ENCODE measurements at regions not wholly inside any gene's neighbourhood (a gene's known extent, or its start where the extent isn't known, plus 50 kb on each side); places are given as distances from the start of the nearest gene placed in this dataset.

- Mint-ChIP-seq H3K27ac (no peak overlapping the region), H3K4me3 (no peak overlapping the region), H3K4me1 (no peaks in the 10 kb centered on the region), H3K36me3 (ENCODE audit: low read depth) (no peaks in the 10 kb centered on the region), H3K9me3 (ENCODE audit: low read depth) (peaks cover 2% of the 10 kb centered on the region), H3K27me3 (no peaks in the 10 kb centered on the region)
- ATAC-seq (no peak), DNase-seq (no peak)
- intact Hi-C loops (cut with DNase I, micrococcal nuclease), result no loop called here
- POLR2A ChIA-PET, result no interaction called here
- CTCF ChIA-PET, result no interaction called here
Measured at GRCh38 chrX:14266705-14267104, 237.0 kb upstream of the GEMIN8 start.

- ATAC-seq (no peak), DNase-seq (no peak)
- POLR2A ChIA-PET, result no interaction called here
- CTCF ChIA-PET, result no interaction called here
- Mint-ChIP-seq H3K36me3 (ENCODE audit: low read depth) (no peaks in the 10 kb centered on the region), H3K4me3 (no peak overlapping the region), H3K27me3 (no peaks in the 10 kb centered on the region), H3K4me1 (no peaks in the 10 kb centered on the region), H3K9me3 (ENCODE audit: low read depth) (no peaks in the 10 kb centered on the region), H3K27ac (no peak overlapping the region)
- intact Hi-C loops (cut with DNase I, micrococcal nuclease), result no loop called here
Measured at GRCh38 chrX:14243823-14244222, 214.1 kb upstream of the GEMIN8 start.

GRCh38 chrX:14235004-14235403 lies 205.3 kb upstream of the GEMIN8 start:
- Mint-ChIP-seq H3K4me1 (no peaks in the 10 kb centered on the region), H3K27ac (no peak overlapping the region), H3K9me3 (ENCODE audit: low read depth) (peaks cover 2% of the 10 kb centered on the region), H3K4me3 (no peak overlapping the region), H3K36me3 (ENCODE audit: low read depth) (no peaks in the 10 kb centered on the region), H3K27me3 (no peaks in the 10 kb centered on the region)
- intact Hi-C loops (cut with DNase I, micrococcal nuclease), result no loop called here
- no peak for ATAC-seq
- DNase-seq, result no peak
- CTCF ChIA-PET, result no interaction called here
- POLR2A ChIA-PET, result no interaction called here

GRCh38 chrX:14232688-14233087 lies 203.0 kb upstream of the GEMIN8 start:
- ATAC-seq (no peak), DNase-seq (no peak)
- no peaks in the 10 kb centered on the region for H3K36me3 Mint-ChIP-seq (ENCODE audit: low read depth)
- peaks cover 4% of the 10 kb centered on the region for H3K9me3 Mint-ChIP-seq (ENCODE audit: low read depth)
- intact Hi-C loops (cut with DNase I, micrococcal nuclease), result no loop called here
- POLR2A ChIA-PET, result no interaction called here
- no peak overlapping the region for H3K27ac Mint-ChIP-seq
- CTCF ChIA-PET, result interaction anchor here (0.5 kb wide), 1 partner anchor 365 kb away, joined by 3 read pairs; no protein-coding TSS in a partner anchor
- no peak overlapping the region for H3K4me3 Mint-ChIP-seq
- no peaks in the 10 kb centered on the region for H3K4me1 Mint-ChIP-seq
- no peaks in the 10 kb centered on the region for H3K27me3 Mint-ChIP-seq

- DNase-seq (no peak), ATAC-seq (no peak)
- Mint-ChIP-seq H3K4me3 (no peak overlapping the region), H3K27me3 (no peaks in the 10 kb centered on the region), H3K36me3 (ENCODE audit: low read depth) (no peaks in the 10 kb centered on the region), H3K4me1 (no peaks in the 10 kb centered on the region), H3K9me3 (ENCODE audit: low read depth) (peaks cover 2% of the 10 kb centered on the region), H3K27ac (no peak overlapping the region)
- POLR2A ChIA-PET, result no interaction called here
- CTCF ChIA-PET, result no interaction called here
- intact Hi-C loops (cut with DNase I, micrococcal nuclease), result no loop called here
Measured at GRCh38 chrX:14228611-14229010, 198.9 kb upstream of the GEMIN8 start.

- POLR2A ChIA-PET, result no interaction called here
- H3K27ac Mint-ChIP-seq, result no peak overlapping the region
- intact Hi-C loops (cut with DNase I, micrococcal nuclease), result no loop called here
Measured at GRCh38 chrX:14220386-14220944, 190.8 kb upstream of the GEMIN8 start.

GRCh38 chrX:14209034-14209433 lies 179.3 kb upstream of the GEMIN8 start:
- no peak overlapping the region for H3K4me3 Mint-ChIP-seq
- H3K27me3 Mint-ChIP-seq, result no peaks in the 10 kb centered on the region
- ATAC-seq (no peak), DNase-seq (no peak)
- POLR2A ChIA-PET, result no interaction called here
- no peak overlapping the region for H3K27ac Mint-ChIP-seq
- H3K36me3 Mint-ChIP-seq (ENCODE audit: low read depth), result no peaks in the 10 kb centered on the region
- intact Hi-C loops (cut with DNase I, micrococcal nuclease), result no loop called here
- CTCF ChIA-PET, result no interaction called here
- no peaks in the 10 kb centered on the region for H3K4me1 Mint-ChIP-seq
- no peaks in the 10 kb centered on the region for H3K9me3 Mint-ChIP-seq (ENCODE audit: low read depth)

More at GRCh38 chrX:14220386-14220944, 190.8 kb upstream of the GEMIN8 start:
- CTCF ChIA-PET, result no interaction called here
- no peaks in the 10 kb centered on the region for H3K9me3 Mint-ChIP-seq (ENCODE audit: low read depth)
- no peak overlapping the region for H3K4me3 Mint-ChIP-seq
- ATAC-seq (no peak), DNase-seq (no peak)
- H3K36me3 Mint-ChIP-seq (ENCODE audit: low read depth), result no peaks in the 10 kb centered on the region
- H3K4me1 Mint-ChIP-seq, result no peaks in the 10 kb centered on the region
- no peaks in the 10 kb centered on the region for H3K27me3 Mint-ChIP-seq

- intact Hi-C loops (cut with DNase I, micrococcal nuclease), result no loop called here
- no peaks in the 10 kb centered on the region for H3K4me1 Mint-ChIP-seq
- ChIA-PET POLR2A (no interaction called here), CTCF (interaction anchor here (0.5 kb wide), 1 partner anchor 14 kb away, joined by 3 read pairs; no protein-coding TSS in a partner anchor)
- H3K27ac Mint-ChIP-seq, result no peak overlapping the region
- no peak overlapping the region for H3K4me3 Mint-ChIP-seq
- H3K27me3 Mint-ChIP-seq, result no peaks in the 10 kb centered on the region
- no peaks in the 10 kb centered on the region for H3K36me3 Mint-ChIP-seq (ENCODE audit: low read depth)
- no peaks in the 10 kb centered on the region for H3K9me3 Mint-ChIP-seq (ENCODE audit: low read depth)
- DNase-seq (no peak), ATAC-seq (no peak)
Measured at GRCh38 chrX:14194711-14195110, 165.0 kb upstream of the GEMIN8 start.

GRCh38 chrX:14193547-14193946 lies 163.9 kb upstream of the GEMIN8 start:
- intact Hi-C loops (cut with DNase I, micrococcal nuclease), result no loop called here
- H3K4me3 Mint-ChIP-seq, result no peak overlapping the region
- ChIA-PET POLR2A (no interaction called here), CTCF (no interaction called here)
- no peak overlapping the region for H3K27ac Mint-ChIP-seq
- DNase-seq (no peak), ATAC-seq (no peak)
- no peaks in the 10 kb centered on the region for H3K9me3 Mint-ChIP-seq (ENCODE audit: low read depth)
- no peaks in the 10 kb centered on the region for H3K4me1 Mint-ChIP-seq
- H3K27me3 Mint-ChIP-seq, result no peaks in the 10 kb centered on the region
- H3K36me3 Mint-ChIP-seq (ENCODE audit: low read depth), result no peaks in the 10 kb centered on the region

- H3K36me3 Mint-ChIP-seq (ENCODE audit: low read depth), result no peaks in the 10 kb centered on the region
- ChIA-PET POLR2A (no interaction called here), CTCF (no interaction called here)
- ATAC-seq (no peak), DNase-seq (no peak)
- no peak overlapping the region for H3K4me3 Mint-ChIP-seq
- no peaks in the 10 kb centered on the region for H3K27me3 Mint-ChIP-seq
- H3K9me3 Mint-ChIP-seq (ENCODE audit: low read depth), result no peaks in the 10 kb centered on the region
- H3K27ac Mint-ChIP-seq, result no peak overlapping the region
- H3K4me1 Mint-ChIP-seq, result no peaks in the 10 kb centered on the region
- intact Hi-C loops (cut with DNase I, micrococcal nuclease), result no loop called here
Measured at GRCh38 chrX:14173873-14174272, 144.2 kb upstream of the GEMIN8 start.

- ChIA-PET POLR2A (no interaction called here), CTCF (no interaction called here)
- Mint-ChIP-seq H3K4me1 (no peaks in the 10 kb centered on the region), H3K4me3 (no peak overlapping the region), H3K36me3 (ENCODE audit: low read depth) (no peaks in the 10 kb centered on the region), H3K27ac (no peak overlapping the region), H3K27me3 (no peaks in the 10 kb centered on the region), H3K9me3 (ENCODE audit: low read depth) (no peaks in the 10 kb centered on the region)
- no peak for ATAC-seq
- no peak for DNase-seq
- intact Hi-C loops (cut with DNase I, micrococcal nuclease), result no loop called here
Measured at GRCh38 chrX:14164828-14165227, 135.1 kb upstream of the GEMIN8 start.

GRCh38 chrX:14125462-14125861 lies 95.8 kb upstream of the GEMIN8 start:
- H3K4me1 Mint-ChIP-seq, result no peaks in the 10 kb centered on the region
- no peak overlapping the region for H3K4me3 Mint-ChIP-seq
- ChIA-PET CTCF (no interaction called here), POLR2A (no interaction called here)
- intact Hi-C loops (cut with DNase I, micrococcal nuclease), result no loop called here
- DNase-seq (no peak), ATAC-seq (no peak)
- no peaks in the 10 kb centered on the region for H3K36me3 Mint-ChIP-seq (ENCODE audit: low read depth)
- no peaks in the 10 kb centered on the region for H3K9me3 Mint-ChIP-seq (ENCODE audit: low read depth)
- H3K27ac Mint-ChIP-seq, result no peak overlapping the region
- H3K27me3 Mint-ChIP-seq, result peaks cover 2% of the 10 kb centered on the region

GRCh38 chrX:14124562-14124961 lies 94.9 kb upstream of the GEMIN8 start:
- peaks cover 2% of the 10 kb centered on the region for H3K27me3 Mint-ChIP-seq
- ATAC-seq, result no peak
- no peak for DNase-seq
- H3K9me3 Mint-ChIP-seq (ENCODE audit: low read depth), result no peaks in the 10 kb centered on the region
- no peaks in the 10 kb centered on the region for H3K36me3 Mint-ChIP-seq (ENCODE audit: low read depth)
- no peak overlapping the region for H3K27ac Mint-ChIP-seq
- ChIA-PET POLR2A (no interaction called here), CTCF (interaction anchor here (0.7 kb wide), 1 partner anchor 488 kb away, joined by 3 read pairs; no protein-coding TSS in a partner anchor)
- no peak overlapping the region for H3K4me3 Mint-ChIP-seq
- intact Hi-C loops (cut with DNase I, micrococcal nuclease), result no loop called here
- H3K4me1 Mint-ChIP-seq, result no peaks in the 10 kb centered on the region
